Colonic mucosa (tissue), 4 donors: ENCODE measurements at regions not wholly inside any gene's neighbourhood (a gene's known extent, or its start where the extent isn't known, plus 50 kb on each side); places are given as distances from the start of the nearest gene placed in this dataset.
"Not testable (repeated sequence)": the region's sequence is repeated elsewhere in the genome, so short reads cannot be mapped to it uniquely, and the experiment has no call there.

Experiments used
- DNase-seq: peaks from one replicate; pipeline ENCODE4 v3.0.0-alpha.2; 2020
- H3K27ac ChIP-seq: fragments of 200-600 bp; one replicate; pipeline ENCODE4 v1.8.0; 2021
- H3K27me3 ChIP-seq: fragments of 200-600 bp; one replicate; pipeline ENCODE4 v1.8.0; 2021
- H3K36me3 ChIP-seq: fragments of 200-600 bp; one replicate; pipeline ENCODE4 v1.8.0; 2021
- H3K4me1 ChIP-seq: fragments of 200-600 bp; one replicate; pipeline ENCODE4 v1.8.0; 2021; ENCODE audit warnings: mild to moderate bottlenecking
- H3K4me3 ChIP-seq: fragments of 200-600 bp; one replicate; pipeline ENCODE4 v1.8.0; 2021
- H3K9ac ChIP-seq, 2 donors: one replicate each; pipeline ENCODE4 v1.7.0; 2013; ENCODE audit warnings: control low read depth in 2 of 2, low read depth in 2 of 2, low read length in 2 of 2
- H3K9me3 ChIP-seq: fragments of 200-600 bp; one replicate; pipeline ENCODE4 v1.8.0; 2021
- intact Hi-C: fragments of 100-400 bp; cut with DNase I; formaldehyde crosslinking; loops from one replicate; pipeline ENCODE4 v1.14.1; 2022
- TF ChIP-seq, protein P1 (sequence below): fragments of 200-600 bp; IDR thresholded peaks from one replicate; pipeline ENCODE4 v1.8.0; 2022; ENCODE audit warnings: antibody characterized with exemption, mild to moderate bottlenecking
- donor health status: healthy.
- donor health status: DM: no; HTN: no; CAD: no.
- donor health status: DM: no; HTN: no; CAD: no.

- Histone ChIP-seq H3K9me3 (no peaks in the 10 kb centered on the region), H3K27ac (no peak overlapping the region)
- intact Hi-C loops: no loop called here
Observed at GRCh38 chr3:82129221-82129801, 367.9 kb upstream of the GBE1 start.

DNA sequence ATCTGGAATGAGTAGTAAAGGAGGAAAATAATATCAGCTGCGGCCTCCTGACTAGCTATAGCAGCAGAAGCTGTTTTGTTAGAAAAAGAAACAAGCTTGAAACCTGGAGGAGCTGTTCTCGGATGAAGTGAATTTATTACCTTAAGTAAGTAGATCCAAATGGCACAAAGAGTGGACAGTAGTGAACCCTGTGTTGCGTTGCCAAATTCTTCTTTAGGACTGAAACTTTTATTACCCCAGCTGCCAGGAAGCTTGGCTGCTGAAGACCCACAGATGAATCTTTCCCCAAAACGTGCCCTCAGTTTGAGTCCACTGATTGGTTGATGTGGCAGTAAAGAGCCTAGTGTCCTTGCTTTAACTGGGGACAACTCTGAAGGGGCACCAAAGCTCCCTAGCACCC is 366.8 kb upstream of the GBE1 start:
- Histone ChIP-seq H3K27ac (no peak overlapping the region), H3K27me3 (no peaks in the 10 kb centered on the region), H3K9ac (no peak overlapping the region), H3K9me3 (no peaks in the 10 kb centered on the region), H3K36me3 (no peaks in the 10 kb centered on the region), H3K4me3 (no peak overlapping the region), H3K4me1 (no peaks in the 10 kb centered on the region)
- intact Hi-C loops: no loop called here
- DNase-seq: no peak
- TF ChIP-seq, protein P1, sequence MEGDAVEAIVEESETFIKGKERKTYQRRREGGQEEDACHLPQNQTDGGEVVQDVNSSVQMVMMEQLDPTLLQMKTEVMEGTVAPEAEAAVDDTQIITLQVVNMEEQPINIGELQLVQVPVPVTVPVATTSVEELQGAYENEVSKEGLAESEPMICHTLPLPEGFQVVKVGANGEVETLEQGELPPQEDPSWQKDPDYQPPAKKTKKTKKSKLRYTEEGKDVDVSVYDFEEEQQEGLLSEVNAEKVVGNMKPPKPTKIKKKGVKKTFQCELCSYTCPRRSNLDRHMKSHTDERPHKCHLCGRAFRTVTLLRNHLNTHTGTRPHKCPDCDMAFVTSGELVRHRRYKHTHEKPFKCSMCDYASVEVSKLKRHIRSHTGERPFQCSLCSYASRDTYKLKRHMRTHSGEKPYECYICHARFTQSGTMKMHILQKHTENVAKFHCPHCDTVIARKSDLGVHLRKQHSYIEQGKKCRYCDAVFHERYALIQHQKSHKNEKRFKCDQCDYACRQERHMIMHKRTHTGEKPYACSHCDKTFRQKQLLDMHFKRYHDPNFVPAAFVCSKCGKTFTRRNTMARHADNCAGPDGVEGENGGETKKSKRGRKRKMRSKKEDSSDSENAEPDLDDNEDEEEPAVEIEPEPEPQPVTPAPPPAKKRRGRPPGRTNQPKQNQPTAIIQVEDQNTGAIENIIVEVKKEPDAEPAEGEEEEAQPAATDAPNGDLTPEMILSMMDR: no peak

More at GRCh38 chr3:82129221-82129801, 367.9 kb upstream of the GBE1 start:
- no peak overlapping the region for H3K9ac ChIP-seq
- TF ChIP-seq, protein P1: no peak
- H3K4me1 ChIP-seq: no peaks in the 10 kb centered on the region
- no peaks in the 10 kb centered on the region for H3K27me3 ChIP-seq
- no peak overlapping the region for H3K4me3 ChIP-seq
- H3K36me3 ChIP-seq: no peaks in the 10 kb centered on the region
- no peak for DNase-seq

GRCh38 chr3:82122554-82123345 is 361.3 kb upstream of the GBE1 start:
- Histone ChIP-seq H3K36me3 (no peaks in the 10 kb centered on the region), H3K4me1 (no peaks in the 10 kb centered on the region), H3K27ac (no peak overlapping the region), H3K9me3 (no peaks in the 10 kb centered on the region), H3K4me3 (no peak overlapping the region), H3K27me3 (no peaks in the 10 kb centered on the region), H3K9ac (no peak overlapping the region)
- TF ChIP-seq, protein P1: no peak
- intact Hi-C loops: no loop called here
- DNase-seq: no peak

GRCh38 chr3:82114589-82114988 is 353.1 kb upstream of the GBE1 start:
- Histone ChIP-seq H3K4me1 (no peaks in the 10 kb centered on the region), H3K27me3 (no peaks in the 10 kb centered on the region), H3K4me3 (no peak overlapping the region), H3K9me3 (no peaks in the 10 kb centered on the region), H3K27ac (no peak overlapping the region), H3K9ac (no peak overlapping the region), H3K36me3 (no peaks in the 10 kb centered on the region)
- TF ChIP-seq, protein P1: no peak
- intact Hi-C loops: no loop called here
- no peak for DNase-seq

- H3K9me3 ChIP-seq, H3K36me3 ChIP-seq, intact Hi-C loops, H3K4me1 ChIP-seq, H3K27me3 ChIP-seq, H3K9ac ChIP-seq, H3K27ac ChIP-seq, DNase-seq, H3K4me3 ChIP-seq: not testable (repeated sequence)
Observed at GRCh38 chr3:82110721-82111120, 349.3 kb upstream of the GBE1 start.

GRCh38 chr3:82103241-82103640 is 341.8 kb upstream of the GBE1 start:
- TF ChIP-seq, protein P1: no peak

More at GRCh38 chr3:82103241-82103640, 341.8 kb upstream of the GBE1 start:
- no peaks in the 10 kb centered on the region for H3K4me1 ChIP-seq
- H3K9me3 ChIP-seq: no peaks in the 10 kb centered on the region
- intact Hi-C loops: no loop called here
- H3K36me3 ChIP-seq: no peaks in the 10 kb centered on the region
- H3K4me3 ChIP-seq: no peak overlapping the region
- DNase-seq: no peak
- H3K9ac ChIP-seq: no peak overlapping the region
- no peaks in the 10 kb centered on the region for H3K27me3 ChIP-seq
- H3K27ac ChIP-seq: no peak overlapping the region
